ENCODE measurements at regions not wholly inside any gene's neighbourhood (a gene's known extent, or its start where the extent isn't known, plus 50 kb on each side); places are given as distances from the start of the nearest gene placed in this dataset.
A peak's percentile ranks its signal among the peaks of the same experiment; 100 is the strongest.

- no peak overlapping the region for H3K27ac ChIP-seq
- H3K9me3 ChIP-seq, result no peaks in the 10 kb centered on the region
- no peak for TF ChIP-seq CTCF (IDR thresholded peaks at IDR 0.05)
- TF ChIP-seq POLR2A (IDR thresholded peaks at IDR 0.05), result no peak
- DNase-seq (ENCODE audit: extremely low spot score in 2 of 2), result peak in 1 of 2 donors; percentile 6
- no peak overlapping the region for H3K4me3 ChIP-seq
- no peaks in the 10 kb centered on the region for H3K27me3 ChIP-seq
- H3K36me3 ChIP-seq, result no peaks in the 10 kb centered on the region
- no peaks in the 10 kb centered on the region for H3K4me1 ChIP-seq
- intact Hi-C loops (cut with DNase I), result no loop called here
Measured at GRCh38 chr3:40593351-40593750, 68.6 kb downstream of the ZNF621 start.

GRCh38 chr3:40597441-40597840, 72.7 kb downstream of the ZNF621 start:
- Histone ChIP-seq H3K36me3 (no peaks in the 10 kb centered on the region), H3K27ac (no peak overlapping the region), H3K4me1 (no peaks in the 10 kb centered on the region), H3K27me3 (no peaks in the 10 kb centered on the region), H3K4me3 (no peak overlapping the region), H3K9me3 (no peaks in the 10 kb centered on the region)
- intact Hi-C loops (cut with DNase I), result no loop called here
- TF ChIP-seq POLR2AphosphoS5 (IDR thresholded peaks at IDR 0.05; ENCODE audit: insufficient read depth in 1 of 2, low read depth in 1 of 2) (no peak), CTCF (IDR thresholded peaks at IDR 0.05) (no peak), POLR2A (IDR thresholded peaks at IDR 0.05) (no peak)
- no peak for DNase-seq (ENCODE audit: extremely low spot score in 2 of 2)

GRCh38 chr3:40598338-40598737, 73.6 kb downstream of the ZNF621 start:
- Histone ChIP-seq H3K27me3 (no peaks in the 10 kb centered on the region), H3K4me1 (no peaks in the 10 kb centered on the region), H3K36me3 (no peaks in the 10 kb centered on the region), H3K4me3 (no peak overlapping the region), H3K27ac (no peak overlapping the region), H3K9me3 (no peaks in the 10 kb centered on the region)
- TF ChIP-seq POLR2AphosphoS5 (IDR thresholded peaks at IDR 0.05; ENCODE audit: insufficient read depth in 1 of 2, low read depth in 1 of 2) (no peak), CTCF (IDR thresholded peaks at IDR 0.05) (no peak), POLR2A (IDR thresholded peaks at IDR 0.05) (no peak)
- no peak for DNase-seq (ENCODE audit: extremely low spot score in 2 of 2)
- intact Hi-C loops (cut with DNase I), result no loop called here

- Histone ChIP-seq H3K4me1 (no peaks in the 10 kb centered on the region), H3K9me3 (no peaks in the 10 kb centered on the region), H3K36me3 (no peaks in the 10 kb centered on the region), H3K27ac (no peak overlapping the region), H3K4me3 (no peak overlapping the region), H3K27me3 (no peaks in the 10 kb centered on the region)
- TF ChIP-seq CTCF (IDR thresholded peaks at IDR 0.05) (no peak), POLR2AphosphoS5 (IDR thresholded peaks at IDR 0.05; ENCODE audit: insufficient read depth in 1 of 2, low read depth in 1 of 2) (no peak), POLR2A (IDR thresholded peaks at IDR 0.05) (no peak)
- peak in 1 of 2 donors; percentile 25 for DNase-seq (ENCODE audit: extremely low spot score in 2 of 2)
- intact Hi-C loops (cut with DNase I), result no loop called here
Measured at GRCh38 chr3:40598962-40599361, 74.2 kb downstream of the ZNF621 start.

- Histone ChIP-seq H3K4me3 (no peak overlapping the region), H3K27ac (no peak overlapping the region), H3K9me3 (no peaks in the 10 kb centered on the region), H3K36me3 (no peaks in the 10 kb centered on the region), H3K4me1 (no peaks in the 10 kb centered on the region), H3K27me3 (no peaks in the 10 kb centered on the region)
- TF ChIP-seq CTCF (IDR thresholded peaks at IDR 0.05), result no peak
- TF ChIP-seq POLR2A (IDR thresholded peaks at IDR 0.05), result no peak
- no peak for TF ChIP-seq POLR2AphosphoS5 (IDR thresholded peaks at IDR 0.05; ENCODE audit: insufficient read depth in 1 of 2, low read depth in 1 of 2)
- intact Hi-C loops (cut with DNase I), result no loop called here
- DNase-seq (ENCODE audit: extremely low spot score in 2 of 2), result no peak
Measured at GRCh38 chr3:40602778-40603385, 78.1 kb downstream of the ZNF621 start.
